ENCODE measurements at regions not wholly inside any gene's neighbourhood (a gene's known extent, or its start where the extent isn't known, plus 50 kb on each side); places are given as distances from the start of the nearest gene placed in this dataset.
A peak's percentile ranks its signal among the peaks of the same experiment; 100 is the strongest.

DNA sequence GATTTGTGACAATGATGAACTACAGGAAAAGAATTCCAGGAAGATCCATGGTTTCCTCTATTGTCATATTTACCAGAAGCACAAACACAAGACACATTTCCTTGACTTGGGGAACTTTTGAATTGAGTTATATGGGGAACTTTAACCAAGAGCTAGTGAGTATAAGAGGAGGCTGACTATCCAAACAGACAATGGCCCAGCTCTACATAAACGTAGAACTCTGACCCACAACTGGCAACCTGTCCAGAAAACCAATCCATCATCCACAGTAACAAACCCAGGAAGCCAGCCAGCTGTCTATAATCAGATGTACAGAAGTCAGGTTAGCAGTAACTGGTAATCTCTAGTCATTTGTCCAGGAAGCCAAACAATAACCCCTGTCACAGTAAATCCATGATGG is 167.0 kb upstream of the CPEB2 start:
- TF ChIP-seq, protein P1, sequence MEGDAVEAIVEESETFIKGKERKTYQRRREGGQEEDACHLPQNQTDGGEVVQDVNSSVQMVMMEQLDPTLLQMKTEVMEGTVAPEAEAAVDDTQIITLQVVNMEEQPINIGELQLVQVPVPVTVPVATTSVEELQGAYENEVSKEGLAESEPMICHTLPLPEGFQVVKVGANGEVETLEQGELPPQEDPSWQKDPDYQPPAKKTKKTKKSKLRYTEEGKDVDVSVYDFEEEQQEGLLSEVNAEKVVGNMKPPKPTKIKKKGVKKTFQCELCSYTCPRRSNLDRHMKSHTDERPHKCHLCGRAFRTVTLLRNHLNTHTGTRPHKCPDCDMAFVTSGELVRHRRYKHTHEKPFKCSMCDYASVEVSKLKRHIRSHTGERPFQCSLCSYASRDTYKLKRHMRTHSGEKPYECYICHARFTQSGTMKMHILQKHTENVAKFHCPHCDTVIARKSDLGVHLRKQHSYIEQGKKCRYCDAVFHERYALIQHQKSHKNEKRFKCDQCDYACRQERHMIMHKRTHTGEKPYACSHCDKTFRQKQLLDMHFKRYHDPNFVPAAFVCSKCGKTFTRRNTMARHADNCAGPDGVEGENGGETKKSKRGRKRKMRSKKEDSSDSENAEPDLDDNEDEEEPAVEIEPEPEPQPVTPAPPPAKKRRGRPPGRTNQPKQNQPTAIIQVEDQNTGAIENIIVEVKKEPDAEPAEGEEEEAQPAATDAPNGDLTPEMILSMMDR (IDR thresholded peaks at IDR 0.05): no peak
- Histone ChIP-seq H3K27me3 (ENCODE audit: control insufficient read depth, insufficient read depth, low read length) (no peaks in the 10 kb centered on the region), H3K4me3 (ENCODE audit: low read length) (no peak overlapping the region), H3K9me3 (ENCODE audit: control insufficient read depth, insufficient read depth, low read length) (no peaks in the 10 kb centered on the region), H3K4me1 (ENCODE audit: control insufficient read depth, insufficient read depth, low read length) (no peaks in the 10 kb centered on the region), H3K36me3 (ENCODE audit: control insufficient read depth, insufficient read depth, low read length) (no peaks in the 10 kb centered on the region), H3K27ac (ENCODE audit: low read length) (no peak overlapping the region)
- DNase-seq (no peak), ATAC-seq (no peak)
- H3K4me1 Mint-ChIP-seq: peaks cover 0 to 6% of the 10 kb centered on the region in 2 donors
- H3K27me3 Mint-ChIP-seq (ENCODE audit: low read depth in 2 of 2): no peaks in the 10 kb centered on the region
- no peaks in the 10 kb centered on the region for H3K9me3 Mint-ChIP-seq
- H3K27ac Mint-ChIP-seq: peak overlapping the region in 1 of 2 donors; percentile 6
- H3K4me3 Mint-ChIP-seq: no peak overlapping the region
- 90% methylated on average over 1 of the region's 1 CpG for WGBS (ENCODE audit: insufficient coverage)
- H3K36me3 Mint-ChIP-seq: no peaks in the 10 kb centered on the region
- intact Hi-C loops (cut with micrococcal nuclease): no loop called here

DNA sequence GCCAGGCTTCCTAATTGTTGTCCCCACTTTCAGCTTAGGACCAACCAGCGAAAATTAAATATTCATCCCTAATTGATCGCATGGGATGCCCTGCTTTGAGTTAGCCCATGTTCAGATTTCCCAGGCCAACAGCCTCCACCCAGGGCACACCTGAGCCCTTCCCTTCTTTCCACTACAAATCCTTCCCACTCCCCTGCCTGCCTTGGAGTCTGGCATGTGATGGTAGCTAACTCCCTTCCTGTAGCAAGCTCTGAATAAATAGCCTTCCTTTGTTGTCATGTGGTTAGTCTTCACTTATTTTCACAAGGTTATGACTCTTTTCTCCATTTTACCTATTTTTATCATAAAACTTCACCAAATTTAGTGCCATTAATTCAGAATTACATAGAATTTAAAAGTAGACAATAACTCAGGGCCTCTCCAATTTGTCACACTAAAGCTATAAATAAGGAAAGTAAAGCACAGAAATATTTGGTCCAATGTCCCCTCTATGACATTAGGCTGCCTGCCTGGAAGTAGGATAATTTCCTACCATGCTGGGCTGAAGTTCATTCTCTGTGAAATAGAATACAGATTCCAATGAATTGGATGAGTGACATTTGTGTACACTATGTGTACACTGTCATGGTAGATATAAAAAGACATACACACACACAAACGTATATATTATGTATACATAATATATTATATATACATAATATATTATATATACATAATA is 166.4 kb upstream of the CPEB2 start:
- Histone ChIP-seq H3K4me3 (ENCODE audit: low read length) (no peak overlapping the region), H3K27me3 (ENCODE audit: control insufficient read depth, insufficient read depth, low read length) (no peaks in the 10 kb centered on the region), H3K4me1 (ENCODE audit: control insufficient read depth, insufficient read depth, low read length) (no peaks in the 10 kb centered on the region), H3K36me3 (ENCODE audit: control insufficient read depth, insufficient read depth, low read length) (no peaks in the 10 kb centered on the region), H3K27ac (ENCODE audit: low read length) (no peak overlapping the region), H3K9me3 (ENCODE audit: control insufficient read depth, insufficient read depth, low read length) (no peaks in the 10 kb centered on the region)
- Mint-ChIP-seq H3K27me3 (ENCODE audit: low read depth in 2 of 2) (no peaks in the 10 kb centered on the region), H3K4me1 (peaks cover 0 to 6% of the 10 kb centered on the region in 2 donors), H3K4me3 (no peak overlapping the region), H3K36me3 (no peaks in the 10 kb centered on the region), H3K9me3 (no peaks in the 10 kb centered on the region), H3K27ac (peak overlapping the region in 1 of 2 donors; percentile 6)
- 93% methylated on average over 2 of the region's 3 CpGs for WGBS (ENCODE audit: insufficient coverage)
- intact Hi-C loops (cut with micrococcal nuclease): no loop called here
- DNase-seq: no peak
- TF ChIP-seq, protein P1 (IDR thresholded peaks at IDR 0.05): no peak
- no peak for ATAC-seq

DNA sequence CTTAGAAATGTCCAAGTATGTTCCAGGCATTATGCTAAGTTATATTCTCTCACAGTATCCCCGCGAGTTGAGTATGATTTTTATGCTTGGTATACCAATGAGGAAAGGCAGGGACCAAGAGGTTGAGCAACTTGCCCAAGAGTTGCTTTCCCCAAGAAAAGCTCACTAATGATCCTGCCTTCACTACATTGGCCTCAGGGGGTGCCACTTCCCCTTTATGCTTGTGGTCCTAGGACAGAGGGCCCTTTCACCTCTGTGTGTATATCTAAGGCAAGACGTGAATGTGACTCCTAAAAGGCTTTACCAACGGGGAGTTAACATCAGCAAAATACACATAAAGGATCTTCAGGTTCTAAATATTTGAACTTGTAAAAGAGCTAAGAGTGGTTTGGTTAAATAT is 164.4 kb upstream of the CPEB2 start:
- Histone ChIP-seq H3K9me3 (ENCODE audit: control insufficient read depth, insufficient read depth, low read length) (no peaks in the 10 kb centered on the region), H3K36me3 (ENCODE audit: control insufficient read depth, insufficient read depth, low read length) (no peaks in the 10 kb centered on the region), H3K4me3 (ENCODE audit: low read length) (no peak overlapping the region), H3K4me1 (ENCODE audit: control insufficient read depth, insufficient read depth, low read length) (no peaks in the 10 kb centered on the region), H3K27ac (ENCODE audit: low read length) (no peak overlapping the region), H3K27me3 (ENCODE audit: control insufficient read depth, insufficient read depth, low read length) (no peaks in the 10 kb centered on the region)
- ATAC-seq (peak in 1 of 3 donors; percentile 56), DNase-seq (no peak)
- TF ChIP-seq, protein P1 (IDR thresholded peaks at IDR 0.05): no peak
- Mint-ChIP-seq H3K27me3 (ENCODE audit: low read depth in 2 of 2) (no peaks in the 10 kb centered on the region), H3K36me3 (no peaks in the 10 kb centered on the region), H3K9me3 (no peaks in the 10 kb centered on the region), H3K4me1 (peaks cover 0 to 14% of the 10 kb centered on the region in 2 donors), H3K4me3 (no peak overlapping the region), H3K27ac (no peak overlapping the region)
- intact Hi-C loops (cut with micrococcal nuclease): no loop called here
- 87% methylated on average over 4 of the region's 4 CpGs for WGBS (ENCODE audit: insufficient coverage)

Data from natural killer cell (primary cell).